HepG2 (cell line): ENCODE measurements at regions not wholly inside any gene's neighbourhood (a gene's known extent, or its start where the extent isn't known, plus 50 kb on each side); places are given as distances from the start of the nearest gene placed in this dataset.
"Not testable (repeated sequence)": the region's sequence is repeated elsewhere in the genome, so short reads cannot be mapped to it uniquely, and the experiment has no call there.

Experiments
- BCL6 ChIP-seq: IDR thresholded peaks from 2 replicates; pipeline ENCODE4 v1.6.1; 2016; ENCODE audit warnings: missing genetic modification reagents, missing compliant biosample characterization
- BRCA1 ChIP-seq: sonication (generic); formaldehyde crosslinking; IDR thresholded peaks from 2 replicates; pipeline ENCODE4 v1.4.0; 2020; ENCODE audit warnings: missing genetic modification reagents
- CEBPG ChIP-seq: IDR thresholded peaks from 2 replicates; pipeline ENCODE4 v1.6.1; 2016
- CTCF ChIP-seq: sonication (generic); formaldehyde crosslinking; IDR thresholded peaks from 2 replicates; pipeline ENCODE4 v1.5.0; 2020; ENCODE audit warnings: mild to moderate bottlenecking, missing genetic modification reagents, moderate library complexity
- ERF ChIP-seq: IDR thresholded peaks from 2 replicates; pipeline ENCODE4 v1.6.1; 2018; ENCODE audit warnings: missing biosample characterization, missing genetic modification reagents
- GFI1 ChIP-seq: sonication (generic); formaldehyde crosslinking; IDR thresholded peaks from 2 replicates; pipeline ENCODE4 v1.5.0; 2020; ENCODE audit warnings: missing genetic modification reagents, mild to moderate bottlenecking, borderline replicate concordance
- HOXA3 ChIP-seq: sonication (generic); formaldehyde crosslinking; IDR thresholded peaks from 2 replicates; pipeline ENCODE4 v1.5.0; 2020; ENCODE audit warnings: missing genetic modification reagents
- MED1 ChIP-seq: sonication (generic); formaldehyde crosslinking; IDR thresholded peaks from 2 replicates; pipeline ENCODE4 v1.4.0; 2020; ENCODE audit warnings: missing genetic modification reagents
- MEF2D ChIP-seq: sonication (generic); formaldehyde crosslinking; IDR thresholded peaks from 2 replicates; pipeline ENCODE4 v1.5.1; 2020; ENCODE audit warnings: mild to moderate bottlenecking, missing genetic modification reagents
- NCOR1 ChIP-seq: fragments of 200-600 bp; sonication (generic); IDR thresholded peaks from 2 replicates; pipeline ENCODE4 v1.7.0; 2017; ENCODE audit warnings: antibody characterized with exemption, low read length, borderline replicate concordance
- SOX6 ChIP-seq, 2 experiments: fragments of 450-650 bp in 1 of 2; sonication (generic) in 1 of 2; formaldehyde crosslinking in 1 of 2; IDR thresholded peaks; 2 replicates each; pipeline versions ENCODE4 v1.4.0 to v1.6.1; 2017 to 2020; ENCODE audit warnings: antibody characterized with exemption in 1 of 2, mild to moderate bottlenecking in 1 of 2, missing genetic modification reagents in 1 of 2
- TCF7 ChIP-seq: sonication (generic); IDR thresholded peaks from 2 replicates; pipeline ENCODE4 v1.6.1; 2016; ENCODE audit warnings: antibody characterized with exemption, low read depth
- TEAD3 ChIP-seq: optimal IDR thresholded peaks from 2 replicates; pipeline ENCODE3; 2016; ENCODE audit warnings: borderline replicate concordance
- ZGPAT ChIP-seq: IDR thresholded peaks from 2 replicates; pipeline ENCODE4 v1.6.1; 2016; ENCODE audit warnings: mild to moderate bottlenecking
- TF ChIP-seq, protein P1 (sequence below), 2 experiments: sonication (generic) in 1 of 2; formaldehyde crosslinking in 1 of 2; IDR thresholded peaks; 2 replicates each; pipeline versions ENCODE4 v1.4.0 to v1.6.1; 2016 to 2020; ENCODE audit warnings: borderline replicate concordance in 1 of 2, low read depth in 1 of 2, mild to moderate bottlenecking in 1 of 2, missing genetic modification reagents in 1 of 2
- TF ChIP-seq, protein P2 (sequence below): IDR thresholded peaks from 2 replicates; pipeline ENCODE4 v1.6.1; 2012; ENCODE audit warnings: low read depth, low read length, improper control_type of control experiment
- TF ChIP-seq, protein P3 (sequence below): sonication (generic); formaldehyde crosslinking; IDR thresholded peaks from 2 replicates; pipeline ENCODE4 v1.4.0; 2020; ENCODE audit warnings: missing genetic modification reagents

DNA sequence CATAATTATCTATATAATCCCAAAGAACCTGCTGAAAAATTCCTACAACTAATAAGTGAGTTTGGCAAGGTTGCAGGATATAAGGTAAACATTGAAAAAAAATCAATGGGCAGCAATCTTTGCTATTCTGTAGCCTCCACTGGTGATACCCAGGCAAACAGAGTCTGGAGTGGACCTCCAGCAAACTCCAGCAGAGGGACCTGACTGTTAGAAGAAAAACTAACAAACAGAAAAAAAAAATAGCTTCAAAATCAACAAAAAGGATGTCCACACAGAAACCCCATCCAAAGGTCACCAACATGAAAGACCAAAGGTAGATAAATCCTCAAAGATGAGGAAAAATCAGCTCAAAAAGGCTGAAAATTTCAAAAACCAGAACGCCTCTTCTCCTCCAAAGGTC is 128.9 kb upstream of the PJA2 start (continued):
- TF ChIP-seq, protein P1, sequence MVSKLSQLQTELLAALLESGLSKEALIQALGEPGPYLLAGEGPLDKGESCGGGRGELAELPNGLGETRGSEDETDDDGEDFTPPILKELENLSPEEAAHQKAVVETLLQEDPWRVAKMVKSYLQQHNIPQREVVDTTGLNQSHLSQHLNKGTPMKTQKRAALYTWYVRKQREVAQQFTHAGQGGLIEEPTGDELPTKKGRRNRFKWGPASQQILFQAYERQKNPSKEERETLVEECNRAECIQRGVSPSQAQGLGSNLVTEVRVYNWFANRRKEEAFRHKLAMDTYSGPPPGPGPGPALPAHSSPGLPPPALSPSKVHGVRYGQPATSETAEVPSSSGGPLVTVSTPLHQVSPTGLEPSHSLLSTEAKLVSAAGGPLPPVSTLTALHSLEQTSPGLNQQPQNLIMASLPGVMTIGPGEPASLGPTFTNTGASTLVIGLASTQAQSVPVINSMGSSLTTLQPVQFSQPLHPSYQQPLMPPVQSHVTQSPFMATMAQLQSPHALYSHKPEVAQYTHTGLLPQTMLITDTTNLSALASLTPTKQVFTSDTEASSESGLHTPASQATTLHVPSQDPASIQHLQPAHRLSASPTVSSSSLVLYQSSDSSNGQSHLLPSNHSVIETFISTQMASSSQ (IDR thresholded peaks at IDR 0.05; ENCODE audit: low read depth) = not testable (repeated sequence)
- TF ChIP-seq, protein P1 (CRISPR knock-in tag; IDR thresholded peaks at IDR 0.05; ENCODE audit: borderline replicate concordance) = peak; percentile 24; the same call in 1 of the 2 replicates
- TF ChIP-seq HOXA3 (CRISPR knock-in tag) (peak; percentile 26; the same call in 1 of the 2 replicates), TCF7 (peak; percentile 62), ZGPAT (CRISPR knock-in tag) (peak; percentile 48; the same call in 1 of the 2 replicates), ERF (CRISPR knock-in tag) (0 out of 2 replicates have a peak, but pooled peaks have one; percentile 42), GFI1 (CRISPR knock-in tag) (peak; percentile 14; the same call in 1 of the 2 replicates), BCL6 (peak; percentile 38; the same call in 1 of the 2 replicates), BRCA1 (CRISPR knock-in tag) (0 out of 2 replicates have a peak, but pooled peaks have one; percentile 55), CEBPG (CRISPR knock-in tag) (0 out of 2 replicates have a peak, but pooled peaks have one; percentile 9), NCOR1 (peak; percentile 49; the same call in 1 of the 2 replicates), MEF2D (CRISPR knock-in tag) (0 out of 2 replicates have a peak, but pooled peaks have one; percentile 25), CTCF (CRISPR knock-in tag) (peak; percentile 33), TEAD3 (CRISPR knock-in tag) (peak; percentile 60), MED1 (CRISPR knock-in tag) (peak; percentile 72), SOX6 (CRISPR knock-in tag; IDR thresholded peaks at IDR 0.05) (peak; percentile 79)
- TF ChIP-seq, protein P2, sequence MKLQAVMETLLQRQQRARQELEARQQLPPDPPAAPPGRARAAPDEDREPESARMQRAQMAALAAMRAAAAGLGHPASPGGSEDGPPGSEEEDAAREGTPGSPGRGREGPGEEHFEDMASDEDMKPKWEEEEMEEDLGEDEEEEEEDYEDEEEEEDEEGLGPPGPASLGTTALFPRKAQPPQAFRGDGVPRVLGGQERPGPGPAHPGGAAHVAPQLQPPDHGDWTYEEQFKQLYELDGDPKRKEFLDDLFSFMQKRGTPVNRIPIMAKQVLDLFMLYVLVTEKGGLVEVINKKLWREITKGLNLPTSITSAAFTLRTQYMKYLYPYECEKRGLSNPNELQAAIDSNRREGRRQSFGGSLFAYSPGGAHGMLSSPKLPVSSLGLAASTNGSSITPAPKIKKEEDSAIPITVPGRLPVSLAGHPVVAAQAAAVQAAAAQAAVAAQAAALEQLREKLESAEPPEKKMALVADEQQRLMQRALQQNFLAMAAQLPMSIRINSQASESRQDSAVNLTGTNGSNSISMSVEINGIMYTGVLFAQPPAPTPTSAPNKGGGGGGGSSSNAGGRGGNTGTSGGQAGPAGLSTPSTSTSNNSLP = peak; percentile 87
- TF ChIP-seq, protein P3, sequence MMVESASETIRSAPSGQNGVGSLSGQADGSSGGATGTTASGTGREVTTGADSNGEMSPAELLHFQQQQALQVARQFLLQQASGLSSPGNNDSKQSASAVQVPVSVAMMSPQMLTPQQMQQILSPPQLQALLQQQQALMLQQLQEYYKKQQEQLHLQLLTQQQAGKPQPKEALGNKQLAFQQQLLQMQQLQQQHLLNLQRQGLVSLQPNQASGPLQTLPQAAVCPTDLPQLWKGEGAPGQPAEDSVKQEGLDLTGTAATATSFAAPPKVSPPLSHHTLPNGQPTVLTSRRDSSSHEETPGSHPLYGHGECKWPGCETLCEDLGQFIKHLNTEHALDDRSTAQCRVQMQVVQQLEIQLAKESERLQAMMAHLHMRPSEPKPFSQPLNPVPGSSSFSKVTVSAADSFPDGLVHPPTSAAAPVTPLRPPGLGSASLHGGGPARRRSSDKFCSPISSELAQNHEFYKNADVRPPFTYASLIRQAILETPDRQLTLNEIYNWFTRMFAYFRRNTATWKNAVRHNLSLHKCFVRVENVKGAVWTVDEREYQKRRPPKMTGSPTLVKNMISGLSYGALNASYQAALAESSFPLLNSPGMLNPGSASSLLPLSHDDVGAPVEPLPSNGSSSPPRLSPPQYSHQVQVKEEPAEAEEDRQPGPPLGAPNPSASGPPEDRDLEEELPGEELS (CRISPR knock-in tag) = peak; percentile 76
- TF ChIP-seq SOX6 (IDR thresholded peaks at IDR 0.05) = not testable (repeated sequence)
